Lung (tissue), 11 donors: ENCODE measurements at regions not wholly inside any gene's neighbourhood (a gene's known extent, or its start where the extent isn't known, plus 50 kb on each side); places are given as distances from the start of the nearest gene placed in this dataset.

ENCODE experiments used
- ATAC-seq: fragments of 200-7000 bp; cut with Tn5 transposase; one replicate; pipeline ENCODE4 v1.9.1; 2020; ENCODE audit warnings: moderate number of reproducible peaks; ENCODE audit not compliant: insufficient read depth, low FRiP score
- DNase-seq, 3 donors: peaks; one replicate each; pipeline ENCODE4 v3.0.0-alpha.2; 2013 to 2017
- H3K27ac ChIP-seq, 2 donors: one replicate each; pipeline ENCODE4 v1.5.1; 2013; ENCODE audit warnings: mild to moderate bottlenecking in 2 of 2, moderate library complexity in 2 of 2, control low read depth in 1 of 2, inconsistent platforms in 1 of 2, low read depth in 1 of 2, low read length in 1 of 2
- H3K27me3 ChIP-seq, 3 donors: one replicate each; pipeline ENCODE4 v1.5.1; 2013; ENCODE audit warnings: low read length in 2 of 3; ENCODE audit not compliant: control insufficient read depth in 3 of 3, insufficient read depth in 3 of 3
- H3K36me3 ChIP-seq, 4 donors: one replicate each; pipeline ENCODE4 v1.5.1; 2013; ENCODE audit warnings: low read length in 4 of 4, mild to moderate bottlenecking in 1 of 4, moderate library complexity in 1 of 4; ENCODE audit not compliant: control insufficient read depth in 4 of 4, insufficient read depth in 4 of 4
- H3K4me1 ChIP-seq, 5 donors: one replicate each; pipeline ENCODE4 v1.5.1; 2013; ENCODE audit warnings: low read length in 5 of 5, mild to moderate bottlenecking in 2 of 5, moderate library complexity in 1 of 5; ENCODE audit not compliant: control insufficient read depth in 5 of 5, insufficient read depth in 5 of 5
- H3K4me3 ChIP-seq: one replicate; pipeline ENCODE4 v1.5.1; 2013; ENCODE audit warnings: mild to moderate bottlenecking, control low read depth, moderate library complexity
- H3K9ac ChIP-seq, 2 donors: one replicate each; pipeline ENCODE4 v1.5.1; 2013; ENCODE audit warnings: low read length in 2 of 2, control low read depth in 1 of 2; ENCODE audit not compliant: insufficient read depth in 1 of 2
- H3K9me3 ChIP-seq, 4 donors: one replicate each; pipeline ENCODE4 v1.5.1; 2013; ENCODE audit warnings: low read length in 3 of 4, mild to moderate bottlenecking in 1 of 4, moderate library complexity in 1 of 4; ENCODE audit not compliant: control insufficient read depth in 4 of 4, insufficient read depth in 3 of 4
- CTCF ChIP-seq: IDR thresholded peaks from 2 replicates; pipeline ENCODE4 v1.5.1; 2012; ENCODE audit warnings: mild to moderate bottlenecking; ENCODE audit errors: control extremely low read depth, extremely low read depth
- WGBS, 2 donors: extraction: QIAGEN DNeasy Blood & Tissue Kit; methylation state at CpG; one replicate each; pipeline ENCODE4 v1.1.7; 2013; 5-methylcytosine and 5-hydroxymethylcytosine counted together
- donor health status: control.
- donor health status: control.
- donor health status: Bipolar disorder and iron deficiency.
- donor health status: healthy.
- donor health status: DM: yes; HTN: yes; CAD: no.

GRCh38 chr6:164882236-164882635, 427.2 kb downstream of the C6orf118 start:
- Histone ChIP-seq H3K27ac (no peak overlapping the region), H3K4me3 (no peak overlapping the region), H3K9ac (no peak overlapping the region), H3K9me3 (peaks cover 0 to 2% (median 0%) of the 10 kb centered on the region in 4 donors), H3K4me1 (peaks cover 0 to 3% (median 0%) of the 10 kb centered on the region in 5 donors), H3K27me3 (no peaks in the 10 kb centered on the region), H3K36me3 (no peaks in the 10 kb centered on the region)
- ATAC-seq (no peak), DNase-seq (no peak)
- TF ChIP-seq CTCF, result no peak

DNA sequence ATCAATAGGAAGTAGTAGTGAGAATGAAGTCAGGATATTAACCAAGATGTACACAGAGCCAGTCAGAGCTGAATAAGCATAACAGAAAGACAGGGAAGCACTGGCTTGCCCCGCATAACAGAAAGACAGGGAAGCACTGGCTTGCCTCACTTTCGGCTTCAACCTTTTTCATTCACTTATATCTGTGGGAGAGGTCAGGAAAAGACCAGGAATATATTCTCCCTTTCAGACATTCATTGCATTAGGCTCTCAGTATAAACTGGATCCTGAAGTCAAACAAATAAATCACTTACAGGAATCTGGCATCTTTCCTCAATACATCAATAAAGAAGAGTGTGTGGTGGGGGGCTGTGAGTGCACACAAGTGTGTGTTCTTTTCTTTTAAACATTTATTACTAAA, 437.6 kb downstream of the C6orf118 start:
- Histone ChIP-seq H3K9me3 (peaks cover 0 to 2% (median 0%) of the 10 kb centered on the region in 4 donors), H3K9ac (no peak overlapping the region), H3K27me3 (no peaks in the 10 kb centered on the region), H3K4me3 (no peak overlapping the region), H3K27ac (no peak overlapping the region), H3K4me1 (no peaks in the 10 kb centered on the region), H3K36me3 (no peaks in the 10 kb centered on the region)
- DNase-seq (no peak), ATAC-seq (no peak)
- TF ChIP-seq CTCF, result no peak
- WGBS, 2 donors, result 80 to 85% methylated on average over 2 of the region's 2 CpGs

- Histone ChIP-seq H3K4me1 (no peaks in the 10 kb centered on the region), H3K27me3 (no peaks in the 10 kb centered on the region), H3K9ac (no peak overlapping the region), H3K27ac (no peak overlapping the region), H3K36me3 (no peaks in the 10 kb centered on the region), H3K9me3 (peaks cover 0 to 2% (median 0%) of the 10 kb centered on the region in 4 donors), H3K4me3 (no peak overlapping the region)
- WGBS, 2 donors, result 41% methylated on average over 2 of the region's 2 CpGs
- no peak for TF ChIP-seq CTCF
- ATAC-seq (peak; percentile 50), DNase-seq (peak in 2 of 3 donors; percentile 30 to 60)
These were observed 439.2 kb downstream of the C6orf118 start for GRCh38 chr6:164870164-164870563.

- Histone ChIP-seq H3K9me3 (no peaks in the 10 kb centered on the region), H3K36me3 (no peaks in the 10 kb centered on the region), H3K27ac (no peak overlapping the region), H3K4me1 (no peaks in the 10 kb centered on the region), H3K27me3 (no peaks in the 10 kb centered on the region), H3K4me3 (no peak overlapping the region), H3K9ac (no peak overlapping the region)
- WGBS, 2 donors, result 67 to 80% methylated on average over 4 of the region's 4 CpGs
- ATAC-seq (no peak), DNase-seq (peak in 1 of 3 donors; percentile 16)
- TF ChIP-seq CTCF, result no peak
These were observed 447.4 kb downstream of the C6orf118 start for GRCh38 chr6:164861967-164862366.
